OCI-LY7 (cell line): ENCODE measurements at regions not wholly inside any gene's neighbourhood (a gene's known extent, or its start where the extent isn't known, plus 50 kb on each side); places are given as distances from the start of the nearest gene placed in this dataset.

Experiments
- BruUV-seq: library from RNA; stranded (reverse); fragments of 400-500 nt; replicated peaks from 2 replicates; lab custom pipeline; 2021; lab: Mats Ljungman, UMichigan
- CTCF ChIA-PET: fragments of 300-600 bp; sonication (Branson Sonifier 250); formaldehyde crosslinking; loops from one replicate; lab custom pipeline; 2022; ENCODE audit warnings: antibody characterized with exemption; ENCODE audit not compliant: unreplicated experiment; lab: Charles Lee
- POLR2A ChIA-PET: fragments of 300-600 bp; sonication (Branson Sonifier 250); formaldehyde crosslinking; loops from one replicate; lab custom pipeline; 2022; ENCODE audit warnings: antibody characterized with exemption; lab: Charles Lee
- DNase-seq: peaks from one replicate; pipeline ENCODE4 v3.0.0-alpha.2; 2015; ENCODE audit warnings: low spot score
- H2AFZ ChIP-seq: fragments of 200-600 bp; sonication (generic), shearing (Covaris generic); 2 replicates; pipeline ENCODE4 v1.6.1; 2014; ENCODE audit warnings: mild to moderate bottlenecking, antibody characterized with exemption, low read length, moderate library complexity
- H3K27ac ChIP-seq: fragments of 200-600 bp; sonication (generic); 2 replicates; pipeline ENCODE4 v1.5.1; 2014; ENCODE audit warnings: mixed run types, low read depth, mild to moderate bottlenecking, moderate library complexity, low read length, inconsistent platforms; ENCODE audit not compliant: poor library complexity, severe bottlenecking
- H3K36me3 ChIP-seq: fragments of 200-600 bp; sonication (generic); 2 replicates; pipeline ENCODE4 v1.6.1; 2014; ENCODE audit warnings: mild to moderate bottlenecking, antibody characterized with exemption, low read length, moderate library complexity, mixed read lengths; ENCODE audit not compliant: insufficient read depth
- H3K4me1 ChIP-seq: fragments of 200-600 bp; sonication (generic); 2 replicates; pipeline ENCODE4 v1.5.1; 2014; ENCODE audit warnings: mild to moderate bottlenecking, low read length; ENCODE audit not compliant: insufficient read depth, poor library complexity, severe bottlenecking
- H3K4me2 ChIP-seq: fragments of 200-600 bp; sonication (generic); 2 replicates; pipeline ENCODE4 v1.6.1; 2014; ENCODE audit warnings: mild to moderate bottlenecking, low read length
- H3K4me3 ChIP-seq: fragments of 200-600 bp; sonication (generic); 2 replicates; pipeline ENCODE4 v1.5.1; 2014; ENCODE audit warnings: mild to moderate bottlenecking, low read depth, low read length; ENCODE audit not compliant: poor library complexity, severe bottlenecking
- H3K79me2 ChIP-seq: fragments of 200-600 bp; sonication (generic); 2 replicates; pipeline ENCODE4 v1.6.1; 2016; ENCODE audit warnings: low read depth, mild to moderate bottlenecking, low read length, moderate library complexity, mixed read lengths; ENCODE audit not compliant: insufficient read depth
- H3K9me2 ChIP-seq: fragments of 200-600 bp; sonication (generic); 2 replicates; pipeline ENCODE4 v1.6.1; 2016; ENCODE audit warnings: mild to moderate bottlenecking, low read length, mixed read lengths; ENCODE audit not compliant: insufficient read depth
- H3K9me3 ChIP-seq: fragments of 200-600 bp; sonication (generic); 2 replicates; pipeline ENCODE4 v1.6.1; 2014; ENCODE audit warnings: mild to moderate bottlenecking, mixed run types, low read length, mixed read lengths
- H4K20me1 ChIP-seq: fragments of 200-600 bp; sonication (generic); 2 replicates; pipeline ENCODE4 v1.6.1; 2014; ENCODE audit warnings: mild to moderate bottlenecking, antibody characterized with exemption, low read length, moderate library complexity, mixed read lengths; ENCODE audit not compliant: insufficient read depth
- EZH2phosphoT487 ChIP-seq: fragments of 200-600 bp; sonication (generic); IDR thresholded peaks from 2 replicates; pipeline ENCODE4 v1.6.1; 2018; ENCODE audit warnings: low read depth, borderline replicate concordance, mild to moderate bottlenecking, mixed run types, antibody characterized with exemption, low read length, moderate library complexity, mixed read lengths
- intact Hi-C: fragments of 100-400 bp; cut with micrococcal nuclease; formaldehyde crosslinking; loops from one replicate; pipeline ENCODE4 v1.10.0; 2022; ENCODE audit not compliant: unreplicated experiment
- TF ChIP-seq, protein P1 (sequence below): fragments of 200-600 bp; sonication (generic); conservative IDR thresholded peaks from 2 replicates; pipeline ENCODE4 v1.5.1; 2014; ENCODE audit warnings: mild to moderate bottlenecking, antibody characterized with exemption, low read length, moderate library complexity, mixed read lengths

DNA sequence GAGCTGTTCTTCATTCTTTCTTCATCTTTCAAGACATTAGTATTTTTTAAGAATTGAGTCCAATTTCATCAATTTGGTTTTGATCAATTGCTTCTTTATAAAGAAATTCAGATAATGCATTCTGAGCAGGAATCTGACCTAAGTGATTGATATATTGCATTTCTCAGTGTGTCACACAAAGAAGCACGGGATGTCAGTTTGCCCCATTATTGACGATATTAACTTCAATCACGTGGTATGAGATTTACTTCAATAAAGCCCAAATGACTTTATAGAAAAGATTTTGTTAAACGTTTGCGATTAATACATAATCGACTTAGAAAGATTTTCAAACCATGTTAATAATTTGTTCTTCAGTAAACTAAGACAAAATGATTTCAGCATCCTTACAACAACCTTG lies 1254.2 kb downstream of the FSCB start:
- no peaks in the 10 kb centered on the region for H3K36me3 ChIP-seq
- ChIA-PET CTCF (no interaction called here), POLR2A (no interaction called here)
- no peak for TF ChIP-seq EZH2phosphoT487
- TF ChIP-seq, protein P1, sequence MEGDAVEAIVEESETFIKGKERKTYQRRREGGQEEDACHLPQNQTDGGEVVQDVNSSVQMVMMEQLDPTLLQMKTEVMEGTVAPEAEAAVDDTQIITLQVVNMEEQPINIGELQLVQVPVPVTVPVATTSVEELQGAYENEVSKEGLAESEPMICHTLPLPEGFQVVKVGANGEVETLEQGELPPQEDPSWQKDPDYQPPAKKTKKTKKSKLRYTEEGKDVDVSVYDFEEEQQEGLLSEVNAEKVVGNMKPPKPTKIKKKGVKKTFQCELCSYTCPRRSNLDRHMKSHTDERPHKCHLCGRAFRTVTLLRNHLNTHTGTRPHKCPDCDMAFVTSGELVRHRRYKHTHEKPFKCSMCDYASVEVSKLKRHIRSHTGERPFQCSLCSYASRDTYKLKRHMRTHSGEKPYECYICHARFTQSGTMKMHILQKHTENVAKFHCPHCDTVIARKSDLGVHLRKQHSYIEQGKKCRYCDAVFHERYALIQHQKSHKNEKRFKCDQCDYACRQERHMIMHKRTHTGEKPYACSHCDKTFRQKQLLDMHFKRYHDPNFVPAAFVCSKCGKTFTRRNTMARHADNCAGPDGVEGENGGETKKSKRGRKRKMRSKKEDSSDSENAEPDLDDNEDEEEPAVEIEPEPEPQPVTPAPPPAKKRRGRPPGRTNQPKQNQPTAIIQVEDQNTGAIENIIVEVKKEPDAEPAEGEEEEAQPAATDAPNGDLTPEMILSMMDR = no peak
- no peak overlapping the region for H3K4me3 ChIP-seq
- H4K20me1 ChIP-seq = no peaks in the 10 kb centered on the region
- intact Hi-C loops = no loop called here
- H3K4me2 ChIP-seq = no peak overlapping the region
- no peaks in the 10 kb centered on the region for H3K9me2 ChIP-seq
- no peaks in the 10 kb centered on the region for H3K4me1 ChIP-seq
- no peaks in the 10 kb centered on the region for H3K79me2 ChIP-seq
- no peak overlapping the region for H2AFZ ChIP-seq
- H3K9me3 ChIP-seq = no peaks in the 10 kb centered on the region
- no peak overlapping the region for H3K27ac ChIP-seq
- no peak for DNase-seq
- BruUV-seq = no TSS peak

DNA sequence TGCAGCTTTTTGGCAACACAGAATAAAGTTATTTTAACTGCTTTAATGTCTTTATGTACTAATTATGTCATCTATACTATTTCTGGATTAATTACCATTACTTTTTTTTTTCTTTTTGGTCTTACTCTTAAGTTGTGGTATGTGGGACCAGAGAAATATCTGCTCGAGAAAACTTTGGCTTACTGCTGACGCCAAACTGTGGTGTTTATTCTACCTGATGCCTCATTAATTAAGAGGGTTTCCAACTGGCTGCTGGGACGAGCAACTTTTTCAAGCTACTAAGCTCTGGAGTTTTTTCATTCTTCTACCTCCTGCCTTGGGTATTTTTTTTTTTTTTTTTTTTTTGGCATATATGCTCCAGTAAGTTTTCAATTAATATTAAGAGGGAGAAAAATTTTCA lies 1257.5 kb downstream of the FSCB start:
- intact Hi-C loops = no loop called here
- peaks cover 8% of the 10 kb centered on the region; the same call in 1 of the 2 replicates for H3K9me3 ChIP-seq
- H3K4me2 ChIP-seq = no peak overlapping the region
- H3K27ac ChIP-seq = no peak overlapping the region
- H3K79me2 ChIP-seq = no peaks in the 10 kb centered on the region
- no peaks in the 10 kb centered on the region for H4K20me1 ChIP-seq
- BruUV-seq = no TSS peak
- CTCF ChIA-PET = no interaction called here
- POLR2A ChIA-PET = interaction anchor here (0.7 kb wide), 1 partner anchor 206 kb away, joined by 3 read pairs; no protein-coding TSS in a partner anchor
- no peak for DNase-seq
- H3K4me3 ChIP-seq = no peak overlapping the region
- H3K36me3 ChIP-seq = no peaks in the 10 kb centered on the region
- no peaks in the 10 kb centered on the region for H3K4me1 ChIP-seq
- no peaks in the 10 kb centered on the region for H3K9me2 ChIP-seq
- no peak for TF ChIP-seq EZH2phosphoT487
- TF ChIP-seq, protein P1 = no peak
- no peak overlapping the region for H2AFZ ChIP-seq

DNA sequence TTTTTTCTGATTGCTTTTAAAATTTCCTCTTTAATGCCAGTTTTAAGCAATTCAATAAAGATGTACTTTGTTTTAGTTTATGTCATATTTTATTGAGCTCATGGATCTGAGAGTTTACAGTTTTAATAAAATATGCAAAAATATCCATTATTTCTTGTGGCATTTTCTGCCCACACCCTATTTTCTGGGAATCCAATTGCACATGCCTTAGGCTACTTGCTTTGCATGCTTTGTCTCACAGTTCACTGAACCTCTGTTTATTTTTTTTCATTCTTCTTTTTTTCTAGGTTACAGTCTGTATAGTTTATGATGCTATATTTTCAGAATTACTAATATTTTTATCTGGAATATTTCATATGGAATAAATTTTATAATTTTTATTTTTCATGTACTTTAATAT lies 1258.0 kb downstream of the FSCB start:
- intact Hi-C loops = no loop called here
- Histone ChIP-seq H3K4me1 (no peaks in the 10 kb centered on the region), H3K4me3 (no peak overlapping the region), H3K9me2 (no peaks in the 10 kb centered on the region), H3K36me3 (no peaks in the 10 kb centered on the region), H2AFZ (no peak overlapping the region), H3K79me2 (no peaks in the 10 kb centered on the region), H3K27ac (no peak overlapping the region), H4K20me1 (no peaks in the 10 kb centered on the region), H3K4me2 (no peak overlapping the region), H3K9me3 (peaks cover 8% of the 10 kb centered on the region; the same call in 1 of the 2 replicates)
- TF ChIP-seq, protein P1 = no peak
- TF ChIP-seq EZH2phosphoT487 = no peak
- no peak for DNase-seq
- no TSS peak for BruUV-seq
- ChIA-PET CTCF (no interaction called here), POLR2A (interaction anchor here (0.7 kb wide), 1 partner anchor 206 kb away, joined by 3 read pairs; no protein-coding TSS in a partner anchor)
